GM12865 (cell line): ENCODE measurements at regions not wholly inside any gene's neighbourhood (a gene's known extent, or its start where the extent isn't known, plus 50 kb on each side); places are given as distances from the start of the nearest gene placed in this dataset.

Experiments
- DNase-seq: peaks from one replicate; pipeline ENCODE4 v3.0.0; 2010; ENCODE audit warnings: low read depth
- H3K4me3 ChIP-seq: 2 replicates; pipeline ENCODE4 v1.5.1; 2011; ENCODE audit warnings: mild to moderate bottlenecking, low read depth, low read length, control low read depth
- CTCF ChIP-seq: IDR thresholded peaks from 2 replicates; pipeline ENCODE4 v1.5.1; 2011; ENCODE audit warnings: low read length, control low read depth, low read depth, inconsistent platforms; ENCODE audit not compliant: insufficient read depth; ENCODE audit errors: missing control alignments

GRCh38 chr14:31952573-31952972 lies 124.5 kb upstream of the ARHGAP5 start:
- DNase-seq: no peak
- no peak for TF ChIP-seq CTCF
- no peak overlapping the region for H3K4me3 ChIP-seq

DNA sequence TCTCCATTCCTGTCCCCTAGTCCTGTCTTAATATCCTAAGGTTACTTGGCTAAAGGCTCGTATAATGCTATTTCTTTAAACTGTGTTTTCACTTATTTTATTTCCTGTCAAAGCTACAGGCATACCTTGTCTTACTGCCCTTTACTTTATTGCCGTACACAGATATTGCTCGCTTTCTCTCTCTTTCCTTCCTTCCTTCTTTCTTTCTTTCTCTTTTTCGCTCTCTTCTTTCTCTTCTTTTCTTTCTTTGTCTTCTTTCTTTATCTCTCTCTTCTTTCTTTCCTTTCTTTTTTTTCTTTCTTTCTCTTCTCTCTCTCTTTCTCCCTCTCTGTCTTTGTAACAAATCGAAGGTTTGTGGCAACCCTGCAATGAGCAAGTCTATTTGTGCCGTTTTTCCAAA lies 123.9 kb upstream of the ARHGAP5 start:
- H3K4me3 ChIP-seq: no peak overlapping the region
- TF ChIP-seq CTCF: no peak
- DNase-seq: no peak

- H3K4me3 ChIP-seq: no peak overlapping the region
- TF ChIP-seq CTCF: no peak
- DNase-seq: no peak
Measured at GRCh38 chr14:31954991-31955390, 122.1 kb upstream of the ARHGAP5 start.

GRCh38 chr14:31955936-31956579 lies 121.0 kb upstream of the ARHGAP5 start:
- no peak for DNase-seq
- no peak overlapping the region for H3K4me3 ChIP-seq
- TF ChIP-seq CTCF: no peak

DNA sequence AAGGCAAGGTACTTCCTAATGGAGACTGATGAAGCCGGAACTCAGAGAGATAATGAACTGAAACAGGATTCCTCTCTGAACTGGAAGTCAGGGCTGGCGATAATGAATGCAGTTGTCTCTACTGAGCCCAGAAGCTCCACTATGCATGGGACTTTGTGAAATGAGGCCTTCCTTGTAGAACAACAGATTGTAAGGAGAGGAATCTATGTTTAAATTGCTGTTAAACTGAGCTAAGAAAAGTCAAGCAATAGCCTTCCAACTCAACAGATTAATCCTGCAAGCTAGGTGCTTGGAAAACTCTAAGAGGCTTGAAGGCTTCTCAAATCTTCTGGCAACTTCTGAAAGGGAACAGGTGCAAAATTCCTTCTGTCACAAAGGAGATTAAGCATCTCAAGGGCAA lies 119.5 kb upstream of the ARHGAP5 start:
- TF ChIP-seq CTCF: no peak
- no peak overlapping the region for H3K4me3 ChIP-seq
- DNase-seq: no peak

- TF ChIP-seq CTCF: no peak
- no peak for DNase-seq
- no peak overlapping the region for H3K4me3 ChIP-seq
Measured at GRCh38 chr14:31960039-31960438, 117.1 kb upstream of the ARHGAP5 start.

DNA sequence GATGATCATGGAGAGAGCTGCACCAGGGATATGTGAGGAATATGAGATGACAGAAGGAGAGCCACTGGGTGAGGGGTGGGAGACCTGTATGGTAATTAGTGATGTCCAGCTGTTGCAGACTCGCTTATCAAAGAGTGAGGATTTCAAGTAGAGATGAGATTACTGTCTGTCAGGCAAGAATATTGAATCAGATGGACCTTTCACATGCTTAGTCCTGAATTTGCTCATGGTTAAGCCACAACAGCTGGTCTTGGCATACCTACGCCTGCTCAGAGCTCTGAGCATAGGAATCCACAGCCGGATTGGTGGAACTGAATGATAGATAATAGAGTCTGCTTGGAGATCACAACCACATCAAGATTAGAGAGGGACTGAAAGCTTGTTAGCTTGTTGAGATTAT lies 115.2 kb upstream of the ARHGAP5 start:
- no peak overlapping the region for H3K4me3 ChIP-seq
- no peak for DNase-seq
- TF ChIP-seq CTCF: no peak
